B cell (primary cell): ENCODE measurements at regions not wholly inside any gene's neighbourhood (a gene's known extent, or its start where the extent isn't known, plus 50 kb on each side); places are given as distances from the start of the nearest gene placed in this dataset.

Source experiments
- ATAC-seq: fragments of 200-7000 bp; cut with Tn5 transposase; one replicate; pipeline ENCODE4 v1.10.0; 2021; ENCODE audit warnings: low read depth, mild to moderate bottlenecking, moderate number of reproducible peaks, moderate library complexity
- CTCF ChIA-PET: fragments of 350-600 bp; sonication (Branson Sonifier 250); formaldehyde crosslinking; loops from one replicate; lab custom pipeline; 2021; ENCODE audit warnings: antibody characterized with exemption, inconsistent platforms; lab: Charles Lee
- POLR2A ChIA-PET: fragments of 350-600 bp; sonication (Branson Sonifier 250); formaldehyde crosslinking; loops from one replicate; lab custom pipeline; 2021; ENCODE audit warnings: antibody characterized with exemption; lab: Charles Lee
- DNase-seq: peaks from one replicate; pipeline ENCODE4 v3.0.0; 2013
- H2AFZ ChIP-seq: 2 replicates; pipeline ENCODE4 v1.6.1; 2012; ENCODE audit warnings: mild to moderate bottlenecking, low read depth, low read length; ENCODE audit not compliant: insufficient read depth, poor library complexity, severe bottlenecking
- H3K27ac ChIP-seq, 2 donors: 1 replicate in 1 of 2; 2 replicates in 1 of 2; pipeline ENCODE4 v1.5.1; 2012 to 2013; ENCODE audit warnings: low read length in 2 of 2, mild to moderate bottlenecking in 2 of 2, moderate library complexity in 1 of 2
- H3K27me3 ChIP-seq, 4 experiments: fragments of 200-600 bp in 1 of 4; sonication (generic) in 1 of 4; replicated peaks in 1 of 4; 1 replicate in 2 of 4; 2 replicates in 2 of 4; pipeline versions ENCODE4 v1.6.1 to v1.7.0; 2013 to 2016; ENCODE audit warnings: low read length in 3 of 4, mild to moderate bottlenecking in 2 of 4, mixed read lengths in 1 of 4, moderate library complexity in 1 of 4; ENCODE audit not compliant: insufficient read depth in 4 of 4, control insufficient read depth in 3 of 4; ENCODE audit errors: control extremely low read depth in 1 of 4
- H3K36me3 ChIP-seq, 2 experiments: replicated peaks in 1 of 2; 1 replicate in 1 of 2; 2 replicates in 1 of 2; pipeline versions ENCODE4 v1.6.1 to v1.7.1; 2013; ENCODE audit warnings: low read length in 1 of 2; ENCODE audit not compliant: insufficient read depth in 2 of 2, control insufficient read depth in 1 of 2; ENCODE audit errors: control extremely low read depth in 1 of 2, extremely low read depth in 1 of 2
- H3K4me1 ChIP-seq, 2 donors: fragments of 200-600 bp in 1 of 2; sonication (generic) in 1 of 2; 1 replicate in 1 of 2; 2 replicates in 1 of 2; pipeline versions ENCODE4 v1.5.1 to v1.6.1; 2013 to 2017; ENCODE audit warnings: low read length in 2 of 2; ENCODE audit not compliant: control insufficient read depth in 2 of 2, insufficient read depth in 2 of 2
- H3K4me2 ChIP-seq: replicated peaks from 2 replicates; pipeline ENCODE3; 2012; ENCODE audit warnings: mild to moderate bottlenecking, low read depth, low read length; ENCODE audit not compliant: poor library complexity, severe bottlenecking
- H3K4me3 ChIP-seq, 5 experiments: fragments of 200-600 bp in 1 of 5; sonication (generic) in 1 of 5; 1 replicate in 3 of 5; 2 replicates in 2 of 5; pipeline versions ENCODE4 v1.5.1 to v1.7.0; 2011 to 2016; ENCODE audit warnings: low read length in 4 of 5, mild to moderate bottlenecking in 4 of 5, low read depth in 2 of 5, control low read depth in 1 of 5, moderate library complexity in 1 of 5; ENCODE audit not compliant: insufficient read depth in 1 of 5; ENCODE audit errors: control extremely low read depth in 1 of 5, extremely low read depth in 1 of 5
- H3K79me2 ChIP-seq: fragments of 200-600 bp; sonication (generic); one replicate; pipeline ENCODE4 v1.6.0; 2016; ENCODE audit warnings: low read length; ENCODE audit not compliant: control insufficient read depth, insufficient read depth
- H3K9ac ChIP-seq: fragments of 200-600 bp; sonication (generic); 2 replicates; pipeline ENCODE4 v1.6.1; 2017; ENCODE audit warnings: mild to moderate bottlenecking, low read length, moderate library complexity
- H3K9me3 ChIP-seq, 3 donors: one replicate each; pipeline versions ENCODE4 v1.6.1 to v1.7.1; 2013; ENCODE audit warnings: low read length in 2 of 3; ENCODE audit not compliant: control insufficient read depth in 2 of 3, insufficient read depth in 1 of 3; ENCODE audit errors: control extremely low read depth in 1 of 3
- H4K20me1 ChIP-seq: 2 replicates; pipeline ENCODE4 v1.6.0; 2012; ENCODE audit warnings: mild to moderate bottlenecking, low read length; ENCODE audit not compliant: insufficient read depth, control insufficient read depth, poor library complexity, severe bottlenecking
- H3K27ac Mint-ChIP-seq: one replicate; pipeline ENCODE4 v1.8.0; 2021; ENCODE audit warnings: mixed read lengths
- H3K27me3 Mint-ChIP-seq: one replicate; pipeline ENCODE4 v1.8.0; 2021; ENCODE audit warnings: mixed read lengths
- H3K4me1 Mint-ChIP-seq: one replicate; pipeline ENCODE4 v1.8.0; 2021; ENCODE audit warnings: mixed read lengths
- H3K4me3 Mint-ChIP-seq: one replicate; pipeline ENCODE4 v1.8.0; 2021; ENCODE audit warnings: mixed read lengths
- H3K9me3 Mint-ChIP-seq: one replicate; pipeline ENCODE4 v1.8.0; 2022; ENCODE audit warnings: mixed read lengths; ENCODE audit not compliant: insufficient read depth
- CTCF ChIP-seq: fragments of 200-600 bp; IDR thresholded peaks from one replicate; pipeline ENCODE4 v1.8.0; 2022; ENCODE audit warnings: antibody characterized with exemption, mild to moderate bottlenecking
- EZH2 ChIP-seq: IDR thresholded peaks from 2 replicates; pipeline ENCODE4 v1.6.1; 2012; ENCODE audit warnings: borderline replicate concordance, low read depth, mild to moderate bottlenecking, moderate library complexity, low read length; ENCODE audit not compliant: insufficient read depth, poor library complexity, severe bottlenecking
- WGBS: methylation state at CpG from one replicate; pipeline ENCODE4 v1.1.5; 2013; ENCODE audit warnings: missing lambda C conversion rate; ENCODE audit not compliant: insufficient coverage; 5-methylcytosine and 5-hydroxymethylcytosine counted together
- intact Hi-C: fragments of 100-400 bp; cut with micrococcal nuclease; formaldehyde crosslinking; loops from one replicate; pipeline ENCODE4 v1.10.0; 2022

DNA sequence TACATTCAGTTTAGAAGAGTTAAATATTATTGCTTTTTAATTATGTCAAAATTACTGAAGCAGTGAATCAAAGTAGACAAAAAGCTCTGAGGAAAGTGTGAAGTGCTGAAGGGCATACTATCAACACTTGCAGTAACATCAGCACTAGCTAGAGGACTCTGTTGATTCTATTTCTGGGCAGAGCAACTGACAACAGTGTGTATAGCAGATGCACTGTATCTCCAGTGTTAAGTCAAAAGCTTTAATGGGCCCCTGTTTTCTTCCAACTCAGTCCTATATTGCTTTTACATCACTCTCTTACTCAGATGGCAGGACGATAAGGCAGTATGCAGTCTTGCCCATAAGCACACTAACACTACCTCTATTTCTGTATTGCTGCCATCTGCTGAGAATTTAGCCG, 435.2 kb upstream of the AMOT start:
- H3K4me1 ChIP-seq: no peaks in the 10 kb centered on the region
- H3K27ac Mint-ChIP-seq: no peak overlapping the region
- H3K27me3 Mint-ChIP-seq: no peaks in the 10 kb centered on the region
- H4K20me1 ChIP-seq: no peaks in the 10 kb centered on the region
- intact Hi-C loops: no loop called here
- H3K4me1 Mint-ChIP-seq: no peaks in the 10 kb centered on the region
- no peak overlapping the region for H3K4me3 ChIP-seq
- CTCF ChIA-PET: no interaction called here
- WGBS: no CpG with 5 or more reads among the region's 2 CpGs
- DNase-seq (no peak), ATAC-seq (no peak)
- H3K9me3 Mint-ChIP-seq: no peaks in the 10 kb centered on the region
- H3K4me2 ChIP-seq: no peak overlapping the region
- POLR2A ChIA-PET: no interaction called here
- no peak overlapping the region for H2AFZ ChIP-seq
- no peaks in the 10 kb centered on the region for H3K27me3 ChIP-seq
- H3K27ac ChIP-seq: no peak overlapping the region
- no peak overlapping the region for H3K4me3 Mint-ChIP-seq
- no peaks in the 10 kb centered on the region for H3K36me3 ChIP-seq
- no peak for TF ChIP-seq EZH2
- TF ChIP-seq CTCF: no peak
- H3K9ac ChIP-seq: no peak overlapping the region
- no peaks in the 10 kb centered on the region for H3K79me2 ChIP-seq
- H3K9me3 ChIP-seq: no peaks in the 10 kb centered on the region

DNA sequence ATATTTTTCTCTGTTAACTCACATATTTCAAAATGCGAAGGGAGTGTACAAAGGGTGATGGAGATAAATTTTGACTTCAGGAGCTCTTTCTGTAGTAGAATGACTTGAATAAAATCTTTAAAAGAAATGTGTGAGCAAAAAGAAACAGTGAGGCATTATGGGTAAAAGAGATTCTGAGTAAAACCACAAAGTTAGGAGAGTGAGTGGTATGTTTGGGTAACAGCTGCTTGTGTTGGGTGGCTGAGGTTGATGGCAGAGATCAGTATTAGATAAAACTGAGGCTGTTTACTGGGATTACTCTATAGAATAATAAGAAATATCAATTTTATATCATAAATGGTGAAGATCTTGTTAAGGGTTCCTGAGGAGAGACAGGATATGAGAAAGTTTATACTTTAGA, 434.2 kb upstream of the AMOT start:
- ATAC-seq: no peak

More for the DNA sequence above, 434.2 kb upstream of the AMOT start:
- H3K4me1 ChIP-seq: no peaks in the 10 kb centered on the region
- H3K36me3 ChIP-seq: no peaks in the 10 kb centered on the region
- no peaks in the 10 kb centered on the region for H3K9me3 Mint-ChIP-seq
- ChIA-PET CTCF (no interaction called here), POLR2A (no interaction called here)
- H3K4me3 Mint-ChIP-seq: no peak overlapping the region
- no peak overlapping the region for H3K9ac ChIP-seq
- no peak for DNase-seq
- H4K20me1 ChIP-seq: no peaks in the 10 kb centered on the region
- H3K27ac ChIP-seq: no peak overlapping the region
- TF ChIP-seq CTCF (no peak), EZH2 (no peak)
- H3K9me3 ChIP-seq: no peaks in the 10 kb centered on the region
- no peaks in the 10 kb centered on the region for H3K79me2 ChIP-seq
- no peaks in the 10 kb centered on the region for H3K27me3 ChIP-seq
- H3K4me3 ChIP-seq: no peak overlapping the region
- no peaks in the 10 kb centered on the region for H3K27me3 Mint-ChIP-seq
- WGBS: no CpG with 5 or more reads among the region's 1 CpG
- H3K4me2 ChIP-seq: no peak overlapping the region
- intact Hi-C loops: no loop called here
- H3K27ac Mint-ChIP-seq: no peak overlapping the region
- no peak overlapping the region for H2AFZ ChIP-seq
- H3K4me1 Mint-ChIP-seq: no peaks in the 10 kb centered on the region
